Activated CD4-positive, alpha-beta T cell treated with anti-CD3 and anti-CD28 coated beads, Interleukin-2, amount 50 U/mL, for 24 hours (primary cell): ENCODE measurements at regions not wholly inside any gene's neighbourhood (a gene's known extent, or its start where the extent isn't known, plus 50 kb on each side); places are given as distances from the start of the nearest gene placed in this dataset.

Experiments used
- DNase-seq, 2 donors: peaks; one replicate each; pipeline ENCODE4 v3.0.0-alpha.2; 2020; ENCODE audit warnings: low read depth in 1 of 2, low spot score in 1 of 2

- DNase-seq = no peak
Measured at GRCh38 chr1:164240081-164240480, 318.9 kb upstream of the PBX1 start.

DNA sequence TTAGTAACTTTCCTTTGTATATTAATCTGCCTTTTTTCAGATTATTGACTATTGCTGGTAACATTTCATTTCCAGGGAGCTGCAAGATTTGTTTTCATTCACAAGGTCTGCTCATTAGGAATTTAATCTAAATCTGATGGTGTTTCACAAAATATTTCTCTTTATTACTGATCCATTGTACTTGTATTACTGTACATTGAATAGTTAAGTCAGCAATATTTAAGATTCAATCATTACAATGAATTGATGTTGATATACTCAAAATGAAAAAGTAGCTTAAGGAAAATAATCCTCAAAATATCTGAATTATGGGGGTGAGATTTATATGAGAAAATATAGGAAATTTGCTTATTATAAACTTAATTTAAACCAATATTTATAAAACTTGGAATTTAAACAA, 308.6 kb upstream of the PBX1 start:
- no peak for DNase-seq

- DNase-seq = no peak
Measured at GRCh38 chr1:164256456-164256855, 302.5 kb upstream of the PBX1 start.

DNA sequence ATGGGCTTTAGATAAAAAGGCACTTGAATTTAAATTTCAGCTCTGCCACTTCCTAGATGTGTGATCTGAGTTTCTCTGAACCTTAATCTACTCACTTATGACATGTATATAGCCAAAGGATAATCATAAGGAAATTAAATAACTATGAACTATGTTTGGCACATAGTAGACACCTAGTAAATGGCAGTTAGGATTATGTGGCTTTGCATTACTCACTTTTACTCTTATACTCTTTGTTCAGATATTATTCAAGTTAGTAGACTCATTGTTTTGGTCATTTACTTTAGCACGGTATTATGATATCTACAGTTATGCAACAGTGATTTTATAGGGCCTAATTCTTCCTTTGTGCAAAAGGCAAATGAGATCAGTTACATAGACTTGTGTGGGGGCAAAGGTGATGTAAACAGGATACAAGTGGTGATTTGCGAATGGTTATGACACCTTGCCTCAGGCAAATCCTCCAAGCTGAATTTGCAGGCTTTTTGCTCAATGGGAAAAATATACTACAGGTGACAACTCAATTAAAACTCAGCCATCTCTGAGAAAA, 297.2 kb upstream of the PBX1 start:
- no peak for DNase-seq

GRCh38 chr1:164263540-164263939, 295.4 kb upstream of the PBX1 start:
- DNase-seq = no peak

DNA sequence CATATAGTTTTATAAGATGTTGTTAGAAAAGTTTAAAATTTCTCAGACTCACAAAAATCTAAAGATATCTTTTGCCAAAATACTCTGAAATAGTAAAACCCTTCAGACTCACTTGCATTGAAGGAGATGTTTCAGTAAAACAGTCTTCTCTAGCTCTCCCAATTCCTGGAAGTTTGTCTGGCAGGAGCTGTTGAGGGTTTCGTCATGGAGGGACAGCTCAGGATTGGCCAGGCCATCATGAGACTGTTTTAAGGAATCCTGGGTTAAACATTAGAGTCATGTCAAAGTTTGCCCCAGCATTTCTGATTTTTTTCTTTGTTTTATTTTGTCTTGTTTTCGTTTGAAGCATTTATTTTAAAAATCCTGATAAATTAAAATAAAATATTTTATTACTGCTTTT, 293.8 kb upstream of the PBX1 start:
- DNase-seq = no peak

- no peak for DNase-seq
Measured at GRCh38 chr1:164272156-164272555, 286.8 kb upstream of the PBX1 start.

GRCh38 chr1:164296172-164296571, 262.8 kb upstream of the PBX1 start:
- no peak for DNase-seq

DNA sequence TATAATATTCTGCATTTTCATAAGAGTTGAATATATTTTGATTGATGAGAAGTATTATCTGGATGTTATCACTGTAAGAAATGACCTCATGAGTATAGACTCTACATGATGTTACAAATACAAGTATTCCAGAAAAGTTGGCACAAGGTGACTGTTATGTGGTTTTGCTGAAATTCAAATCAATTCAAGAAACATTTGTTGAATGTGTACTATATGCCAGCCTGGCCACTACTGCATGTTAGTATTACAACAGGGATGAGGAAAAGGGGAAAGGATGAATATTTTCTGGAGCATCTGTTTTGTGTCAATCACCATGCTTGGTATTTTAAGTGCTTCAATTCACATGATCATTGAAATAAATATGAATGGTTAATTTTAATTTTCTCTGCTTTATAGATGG, 250.9 kb upstream of the PBX1 start:
- DNase-seq = no peak

DNA sequence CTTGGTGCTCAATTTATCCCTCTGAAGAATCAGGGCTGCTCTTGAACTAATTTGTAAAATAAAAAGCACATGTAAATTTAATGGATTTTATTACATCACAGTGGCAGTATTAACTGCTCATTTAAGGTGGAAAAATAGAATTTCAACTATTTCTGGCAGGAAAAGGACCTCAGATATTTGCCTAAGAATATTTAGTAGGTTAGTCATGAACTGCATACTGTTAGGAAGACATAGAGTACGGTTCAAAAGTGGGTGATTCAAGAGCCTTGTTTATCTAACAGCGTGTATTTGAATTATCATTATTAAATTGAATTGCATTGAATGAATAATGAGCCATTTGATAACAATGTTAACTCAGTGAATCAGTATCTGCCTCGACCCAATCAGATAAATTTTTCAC, 248.8 kb upstream of the PBX1 start:
- no peak for DNase-seq

- no peak for DNase-seq
Measured at GRCh38 chr1:164311377-164311776, 247.6 kb upstream of the PBX1 start.

DNA sequence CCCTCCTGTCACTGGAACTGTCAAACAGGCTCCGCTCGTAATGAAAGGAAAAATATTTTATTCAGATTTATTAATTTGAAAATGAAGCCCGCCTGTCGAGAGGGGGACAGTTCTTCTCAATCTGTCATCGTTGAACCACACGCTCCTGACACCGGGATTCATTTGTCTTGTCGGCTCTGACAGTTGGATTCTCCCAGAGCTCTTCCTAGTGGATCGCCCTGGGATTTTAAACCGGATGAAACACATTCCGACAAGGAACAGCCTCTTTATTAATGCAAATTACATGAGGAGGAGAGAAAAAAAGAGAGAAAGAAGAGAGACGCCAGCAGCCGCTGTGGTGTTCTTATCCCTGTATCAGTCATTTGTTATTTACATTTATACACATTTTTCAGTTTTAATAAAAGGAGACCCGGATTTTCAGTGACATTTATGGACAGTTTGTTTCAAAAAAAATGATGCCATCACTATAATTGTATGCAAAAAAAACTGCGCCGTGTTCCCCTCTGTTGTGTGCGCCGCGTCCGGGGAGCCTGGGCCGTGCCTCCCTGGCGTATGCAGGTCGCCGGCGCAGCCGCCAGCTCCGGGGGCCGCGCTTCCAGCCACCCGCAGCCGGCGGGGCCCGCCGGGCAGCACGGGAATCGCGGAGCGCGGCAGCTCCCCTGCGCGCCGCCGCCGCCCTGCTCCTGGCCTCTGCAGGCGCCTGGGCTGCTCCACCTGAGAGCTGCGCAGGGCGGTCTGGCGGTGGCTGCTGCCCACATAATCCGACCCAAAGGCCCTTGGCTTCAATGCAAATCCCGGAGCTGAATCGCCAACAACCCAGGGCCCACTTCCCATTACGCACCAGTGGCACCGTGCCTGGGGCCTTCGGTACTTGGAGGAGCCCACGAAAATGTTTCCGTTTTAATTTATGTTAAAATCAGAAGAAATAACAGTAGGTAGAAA, 237.9 kb upstream of the PBX1 start:
- DNase-seq = no peak

DNA sequence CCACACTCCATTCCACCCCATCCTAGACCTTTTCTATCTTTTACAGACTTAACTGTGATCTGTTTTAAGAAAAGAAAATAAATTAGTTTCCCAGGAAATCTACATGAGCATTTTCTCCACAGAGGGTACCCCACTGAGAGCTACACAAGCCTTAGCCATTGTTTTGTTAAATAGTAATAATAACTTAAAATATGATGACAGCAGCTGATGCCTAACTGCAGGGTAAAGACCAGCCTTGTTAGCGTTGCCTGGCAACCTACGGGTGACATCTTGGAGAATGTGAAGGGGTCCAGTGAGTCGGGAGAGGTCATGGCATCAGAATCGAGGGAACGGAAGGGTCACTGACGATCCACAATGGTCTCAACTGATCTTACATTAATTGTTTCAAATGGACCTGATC, 233.2 kb upstream of the PBX1 start:
- DNase-seq = no peak

GRCh38 chr1:164333387-164333786, 225.6 kb upstream of the PBX1 start:
- DNase-seq = no peak

DNA sequence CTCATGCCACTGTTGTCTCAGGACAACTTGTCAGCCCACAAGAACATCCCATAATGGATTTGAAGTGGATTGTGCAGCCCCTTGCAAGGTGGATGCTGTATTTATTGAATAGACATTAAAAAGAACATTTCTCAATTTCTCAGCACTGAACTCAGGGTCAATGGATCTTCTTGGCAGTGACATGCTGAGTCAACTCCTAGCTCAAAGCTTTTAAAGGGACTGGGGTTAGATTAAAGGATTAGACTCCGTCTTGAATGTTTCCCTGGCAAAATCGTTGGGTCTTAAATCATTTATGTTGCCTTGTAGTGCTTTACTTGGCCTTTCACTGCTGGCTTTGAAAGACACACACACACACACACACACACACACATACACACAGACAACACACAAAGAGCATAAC, 221.6 kb upstream of the PBX1 start:
- no peak for DNase-seq

- no peak for DNase-seq
Measured at GRCh38 chr1:164337885-164338284, 221.1 kb upstream of the PBX1 start.

DNA sequence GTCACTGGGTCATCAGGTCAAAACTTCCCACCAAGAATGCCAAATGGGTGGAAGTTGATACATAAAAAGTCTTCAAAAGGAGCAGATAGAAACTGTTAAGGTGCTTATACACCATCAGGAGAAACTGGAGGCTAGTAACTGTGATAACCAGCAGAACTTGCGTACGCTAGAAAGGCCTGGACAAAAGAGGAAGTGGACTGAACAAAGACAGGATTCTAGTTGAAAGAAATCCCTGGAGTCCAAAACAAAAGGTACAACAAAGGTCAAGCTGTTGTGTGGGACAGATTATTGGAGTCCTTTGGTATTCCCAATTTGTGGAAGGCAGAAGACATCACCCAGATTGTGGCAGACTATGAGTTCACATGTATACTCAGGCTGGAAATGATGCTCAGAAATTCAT, 215.8 kb upstream of the PBX1 start:
- DNase-seq = no peak

- DNase-seq = no peak
Measured at GRCh38 chr1:164347980-164348379, 211.0 kb upstream of the PBX1 start.

- DNase-seq = no peak
Measured at GRCh38 chr1:164356511-164356910, 202.5 kb upstream of the PBX1 start.

GRCh38 chr1:164360265-164360664, 198.7 kb upstream of the PBX1 start:
- no peak for DNase-seq

DNA sequence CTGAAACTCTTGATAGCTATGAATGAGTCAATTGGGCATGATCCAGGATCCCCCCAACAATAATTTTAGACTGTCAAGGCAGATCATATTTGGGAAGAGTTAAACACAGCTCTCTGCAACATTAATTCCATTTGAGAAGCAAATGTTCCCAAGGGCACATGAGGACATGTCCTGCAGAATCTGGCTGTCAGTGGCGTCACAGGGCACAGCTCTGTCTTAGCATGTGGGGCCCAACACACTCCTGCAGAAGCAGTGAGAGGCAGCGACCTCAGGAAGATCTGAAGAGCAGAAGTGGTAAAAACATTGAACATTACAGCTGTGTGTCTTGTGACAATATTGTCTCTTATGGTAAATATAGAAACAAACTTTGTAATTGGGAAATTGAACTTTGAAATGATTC, 197.1 kb upstream of the PBX1 start:
- no peak for DNase-seq

- DNase-seq = no peak
Measured at GRCh38 chr1:164363980-164364379, 195.0 kb upstream of the PBX1 start.

DNA sequence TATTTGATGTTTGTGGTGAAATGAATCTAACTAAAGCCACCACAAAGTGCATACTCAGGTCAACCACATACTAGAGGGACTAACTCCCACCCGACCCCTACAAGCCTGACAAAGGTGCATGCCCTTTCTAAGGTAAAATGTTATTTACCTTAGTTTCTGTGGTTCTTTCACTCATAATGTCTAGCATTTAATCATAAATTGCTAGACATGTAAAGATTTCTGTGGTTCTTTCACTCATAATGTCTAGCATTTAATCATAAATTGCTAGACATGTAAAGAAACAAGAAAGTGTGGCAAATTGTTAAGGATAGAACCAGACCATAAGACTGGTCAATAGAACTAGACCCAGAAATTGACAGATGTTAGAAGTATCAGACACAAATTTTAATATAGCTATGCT, 193.0 kb upstream of the PBX1 start:
- DNase-seq = no peak
